GM23338 (cell line): ENCODE measurements at regions not wholly inside any gene's neighbourhood (a gene's known extent, or its start where the extent isn't known, plus 50 kb on each side); places are given as distances from the start of the nearest gene placed in this dataset.

Source experiments
- ATAC-seq: fragments of 200-7000 bp; cut with Tn5 transposase; 3 replicates; pipeline ENCODE4 v1.9.1; 2020
- DNase-seq: peaks from one replicate; pipeline ENCODE4 v3.0.0-alpha.2; 2015; ENCODE audit warnings: low spot score
- H2AFZ ChIP-seq: fragments of 200-600 bp; sonication (generic); 2 replicates; pipeline ENCODE4 v1.8.0; 2016; ENCODE audit warnings: antibody characterized with exemption, mild to moderate bottlenecking, moderate library complexity
- H3F3A ChIP-seq: fragments of 200-600 bp; sonication (generic); replicated peaks from 2 replicates; pipeline ENCODE4 v1.8.0; 2017; ENCODE audit warnings: antibody characterized with exemption, mixed run types, low read depth
- H3K27ac ChIP-seq: fragments of 200-600 bp; sonication (generic); 2 replicates; pipeline ENCODE4 v1.6.1; 2016; ENCODE audit warnings: low read depth
- H3K27me3 ChIP-seq: fragments of 200-600 bp; sonication (generic); 2 replicates; pipeline ENCODE4 v1.8.0; 2016; ENCODE audit warnings: mild to moderate bottlenecking, mixed run types, moderate library complexity; ENCODE audit not compliant: insufficient read depth
- H3K36me3 ChIP-seq: fragments of 200-600 bp; sonication (generic); 2 replicates; pipeline ENCODE4 v1.8.0; 2016; ENCODE audit warnings: mild to moderate bottlenecking; ENCODE audit not compliant: insufficient read depth
- H3K4me1 ChIP-seq: fragments of 200-600 bp; sonication (generic); 2 replicates; pipeline ENCODE4 v1.8.0; 2016; ENCODE audit warnings: mild to moderate bottlenecking, moderate library complexity; ENCODE audit not compliant: insufficient read depth
- H3K4me2 ChIP-seq: fragments of 200-600 bp; sonication (generic); 2 replicates; pipeline ENCODE4 v1.7.1; 2017; ENCODE audit warnings: mixed run types
- H3K4me3 ChIP-seq: fragments of 200-600 bp; sonication (generic); 2 replicates; pipeline ENCODE4 v1.6.1; 2016; ENCODE audit warnings: mixed run types
- H3K79me2 ChIP-seq: fragments of 200-600 bp; sonication (generic); replicated peaks from 2 replicates; pipeline ENCODE4 v1.8.0; 2017; ENCODE audit warnings: mild to moderate bottlenecking; ENCODE audit not compliant: insufficient read depth
- H3K9me2 ChIP-seq: fragments of 200-600 bp; sonication (generic); 2 replicates; pipeline ENCODE4 v1.8.0; 2017; ENCODE audit not compliant: insufficient read depth
- H4K20me1 ChIP-seq: fragments of 200-600 bp; sonication (generic); replicated peaks from 2 replicates; pipeline ENCODE4 v1.8.0; 2017; ENCODE audit warnings: mild to moderate bottlenecking; ENCODE audit not compliant: insufficient read depth
- H3K27ac Mint-ChIP-seq: 2 replicates; pipeline ENCODE4 v1.8.0; 2020; ENCODE audit warnings: inconsistent platforms, mild to moderate bottlenecking, moderate library complexity, mixed read lengths
- H3K27me3 Mint-ChIP-seq: 3 replicates; pipeline ENCODE4 v1.8.0; 2022; ENCODE audit warnings: low read depth, mild to moderate bottlenecking, moderate library complexity, mixed read lengths, inconsistent platforms; ENCODE audit not compliant: insufficient read depth, poor library complexity
- H3K36me3 Mint-ChIP-seq: 3 replicates; pipeline ENCODE4 v1.8.0; 2021; ENCODE audit warnings: low read depth, mild to moderate bottlenecking, inconsistent platforms, moderate library complexity, mixed read lengths
- H3K4me1 Mint-ChIP-seq: 3 replicates; pipeline ENCODE4 v1.8.0; 2020; ENCODE audit warnings: mild to moderate bottlenecking, inconsistent platforms, mixed read lengths
- H3K4me3 Mint-ChIP-seq: 3 replicates; pipeline ENCODE4 v1.8.0; 2021; ENCODE audit warnings: moderate library complexity, mild to moderate bottlenecking, inconsistent platforms, mixed read lengths
- H3K9me3 Mint-ChIP-seq: 3 replicates; pipeline ENCODE4 v1.8.0; 2020; ENCODE audit warnings: moderate library complexity, mild to moderate bottlenecking, inconsistent platforms, mixed read lengths
- CTCF ChIP-seq, 2 experiments: fragments of 200-600 bp in 1 of 2; sonication (generic) in 1 of 2; conservative IDR thresholded peaks; 2 replicates each; pipeline versions ENCODE4 v1.5.1 to v1.6.1; 2016 to 2017; ENCODE audit warnings: antibody characterized with exemption in 2 of 2, low read depth in 2 of 2, mild to moderate bottlenecking in 2 of 2, moderate library complexity in 1 of 2
- JUNB ChIP-seq: IDR thresholded peaks from one replicate; pipeline ENCODE4 v1.6.1; 2016; ENCODE audit warnings: antibody characterized with exemption; ENCODE audit not compliant: unreplicated experiment
- NANOG ChIP-seq: IDR thresholded peaks from 2 replicates; pipeline ENCODE4 v1.6.1; 2016; ENCODE audit warnings: antibody characterized with exemption, borderline replicate concordance
- POLR2AphosphoS5 ChIP-seq: IDR thresholded peaks from 2 replicates; pipeline ENCODE4 v1.6.1; 2016; ENCODE audit warnings: antibody characterized with exemption, low read depth
- ZNF462 ChIP-seq: fragments of 250-450 bp; sonication (Bioruptor Pico); IDR thresholded peaks from 2 replicates; pipeline ENCODE4 v1.5.0; 2020; ENCODE audit warnings: mild to moderate bottlenecking, moderate library complexity

DNA sequence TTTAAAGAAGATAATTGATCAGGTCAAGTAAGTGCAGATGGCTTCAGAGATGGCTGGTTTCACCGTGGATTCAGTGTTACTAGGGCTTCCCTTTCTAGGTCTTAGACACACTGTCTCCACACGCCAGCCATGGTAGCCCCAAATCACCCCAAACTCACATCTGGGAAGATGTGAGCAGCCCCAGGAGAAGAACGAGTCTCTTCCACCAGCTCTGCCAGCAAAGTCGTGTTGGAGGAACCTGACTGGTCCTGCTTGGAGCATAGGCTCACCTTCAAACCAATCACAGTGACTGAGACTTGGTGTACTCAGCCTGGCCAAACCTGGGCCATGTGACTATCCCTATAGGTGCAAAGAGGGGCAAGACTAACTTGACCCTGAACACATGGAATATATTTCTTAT lies 296.7 kb downstream of the RPLP1 start (continued):
- no peak for TF ChIP-seq ZNF462 (CRISPR knock-in tag)
- TF ChIP-seq CTCF (conservative IDR thresholded peaks at IDR 0.05; ENCODE audit: low read depth in 2 of 2): no peak

DNA sequence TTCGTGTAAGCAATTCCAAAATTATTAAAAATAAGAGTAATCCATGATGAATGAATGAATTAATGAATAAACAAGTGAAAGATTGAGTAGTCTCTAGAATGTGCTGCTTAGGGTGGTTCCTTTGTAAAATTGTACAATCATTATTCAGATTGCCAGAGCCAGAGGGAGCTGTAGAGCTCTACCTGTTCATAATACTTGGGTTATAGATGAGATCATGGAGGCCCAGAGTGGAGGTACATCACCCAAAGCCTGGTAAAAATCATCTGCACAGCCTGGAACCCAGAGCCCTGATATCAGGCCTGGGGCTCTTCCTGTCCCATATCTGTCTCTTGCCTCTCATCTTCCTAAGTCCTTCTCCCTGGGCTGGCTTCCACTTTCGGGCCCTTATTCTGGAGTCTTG lies 297.2 kb downstream of the RPLP1 start:
- H3K27me3 ChIP-seq: no peaks in the 10 kb centered on the region
- Mint-ChIP-seq H3K4me1 (peaks cover 8% of the 10 kb centered on the region), H3K27me3 (no peaks in the 10 kb centered on the region), H3K36me3 (no peaks in the 10 kb centered on the region; the same call in 2 of the 3 replicates), H3K4me3 (no peak overlapping the region), H3K9me3 (peaks cover 4% of the 10 kb centered on the region; the same call in 2 of the 3 replicates), H3K27ac (no peak overlapping the region)
- no peak overlapping the region for H3K27ac ChIP-seq
- no peaks in the 10 kb centered on the region for H3K36me3 ChIP-seq
- H3K4me3 ChIP-seq: no peak overlapping the region
- no peak overlapping the region for H3K4me2 ChIP-seq
- H3K4me1 ChIP-seq: no peaks in the 10 kb centered on the region
- H3K9me2 ChIP-seq: no peaks in the 10 kb centered on the region
- no peak overlapping the region for H2AFZ ChIP-seq
- H3F3A ChIP-seq: no peaks in the 10 kb centered on the region
- no peak for DNase-seq
- no peaks in the 10 kb centered on the region for H3K79me2 ChIP-seq
- no peaks in the 10 kb centered on the region for H4K20me1 ChIP-seq
- no peak for ATAC-seq
- TF ChIP-seq POLR2AphosphoS5 (no peak), CTCF (conservative IDR thresholded peaks at IDR 0.05; ENCODE audit: low read depth in 2 of 2) (peak; percentile 9 to 22; a peak in 2 of 4 replicates), ZNF462 (CRISPR knock-in tag) (no peak), NANOG (no peak), JUNB (no peak)
